ENCODE measurements at regions not wholly inside any gene's neighbourhood (a gene's known extent, or its start where the extent isn't known, plus 50 kb on each side); places are given as distances from the start of the nearest gene placed in this dataset.
A peak's percentile ranks its signal among the peaks of the same experiment; 100 is the strongest.

DNA sequence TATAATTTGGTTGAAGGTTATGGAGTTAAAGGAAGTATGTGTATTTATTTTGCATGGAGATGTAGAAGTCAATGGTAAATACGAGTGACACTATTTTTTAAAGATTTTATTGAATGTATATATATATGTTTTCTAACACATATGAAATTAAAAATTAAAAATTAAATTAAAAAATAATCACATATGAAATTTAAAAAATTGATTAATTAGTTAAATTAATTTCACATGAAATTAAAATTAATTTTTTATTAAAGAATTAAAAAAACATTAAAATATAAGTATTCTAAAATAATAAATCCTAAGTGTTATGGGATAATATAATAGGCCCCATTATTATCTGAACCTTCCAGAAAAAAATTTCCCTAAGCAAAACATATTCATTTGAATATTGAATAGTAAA, 1163.5 kb downstream of the ARAP2 start:
- no peak for DNase-seq

DNA sequence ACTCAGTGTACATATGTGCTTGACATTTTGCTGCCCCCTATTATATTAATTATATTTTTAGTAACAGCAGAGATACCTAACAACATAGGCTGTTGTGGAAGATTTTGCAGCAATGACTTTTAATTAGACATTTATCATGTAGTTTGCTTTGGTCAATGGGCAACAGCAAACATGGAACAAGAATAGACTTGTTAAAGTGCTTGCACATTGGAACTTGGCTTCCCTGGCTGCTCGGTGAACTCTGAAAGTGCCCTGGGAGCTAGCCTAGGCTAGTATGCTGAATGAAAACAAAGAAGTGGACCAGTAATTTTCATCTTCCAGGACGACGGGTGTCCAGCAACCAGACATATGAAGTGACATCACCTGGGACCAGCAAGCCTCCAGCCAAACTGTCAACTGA, 1157.1 kb downstream of the ARAP2 start:
- no peak for DNase-seq

GRCh38 chr4:35100932-35101331, 1143.4 kb downstream of the ARAP2 start:
- no peak for DNase-seq

DNA sequence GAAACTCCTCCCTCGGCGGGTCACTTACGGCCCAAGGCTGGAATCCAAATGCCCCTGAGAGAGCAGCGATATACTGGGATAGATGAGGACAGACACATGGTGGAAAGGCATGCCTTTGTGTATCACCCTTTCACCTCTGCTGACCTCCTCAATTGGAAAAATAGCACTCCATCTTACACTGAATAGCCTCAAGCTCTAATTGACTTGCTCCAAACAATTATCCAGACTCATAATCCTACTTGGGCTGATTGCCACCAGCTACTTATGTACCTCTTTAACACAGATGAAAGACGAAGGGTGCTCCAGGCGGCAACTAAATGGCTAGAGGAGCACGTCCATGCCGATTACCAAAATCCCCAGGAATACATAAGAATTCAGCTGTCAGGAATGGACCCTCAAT, 1142.2 kb downstream of the ARAP2 start:
- no peak for DNase-seq

GRCh38 chr4:35105486-35105885, 1138.8 kb downstream of the ARAP2 start:
- DNase-seq, result peak; percentile 100

GRCh38 chr4:35106091-35106734, 1138.1 kb downstream of the ARAP2 start:
- DNase-seq, result no peak

- no peak for DNase-seq
These were observed 1120.2 kb downstream of the ARAP2 start for GRCh38 chr4:35124106-35124505.

DNA sequence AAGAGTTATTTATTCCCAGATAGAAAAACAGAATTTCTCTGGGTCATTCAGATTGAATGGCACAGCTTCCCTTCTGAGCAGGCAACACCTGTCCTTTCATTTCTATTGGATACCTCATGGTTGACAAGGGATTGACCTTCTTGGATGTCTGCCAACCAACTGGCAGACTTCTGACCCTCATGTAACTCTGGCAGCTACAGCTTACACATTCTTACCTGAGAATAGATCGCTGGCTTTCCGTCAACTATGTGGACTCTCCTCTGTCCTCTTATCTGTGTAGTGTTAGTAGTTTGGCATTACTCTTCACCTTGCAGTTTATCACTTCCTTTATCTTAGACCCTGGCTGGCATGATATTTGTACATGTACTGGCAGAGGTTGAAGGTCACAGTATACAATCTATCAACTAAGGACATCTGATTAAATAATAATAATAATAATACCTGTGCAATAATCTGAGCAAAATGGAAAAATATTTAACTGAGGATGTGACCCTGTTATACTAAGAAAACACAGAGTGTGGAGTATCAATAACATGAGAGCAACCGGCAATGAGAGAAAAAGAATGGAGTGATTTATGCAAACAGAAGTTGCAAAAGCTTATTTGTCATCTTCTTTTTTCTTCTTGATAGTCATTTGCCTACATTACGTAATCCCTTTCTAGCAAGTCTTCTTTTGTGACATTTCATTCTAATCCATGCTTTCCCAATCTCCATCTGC, 1118.2 kb downstream of the ARAP2 start:
- no peak for DNase-seq

DNA sequence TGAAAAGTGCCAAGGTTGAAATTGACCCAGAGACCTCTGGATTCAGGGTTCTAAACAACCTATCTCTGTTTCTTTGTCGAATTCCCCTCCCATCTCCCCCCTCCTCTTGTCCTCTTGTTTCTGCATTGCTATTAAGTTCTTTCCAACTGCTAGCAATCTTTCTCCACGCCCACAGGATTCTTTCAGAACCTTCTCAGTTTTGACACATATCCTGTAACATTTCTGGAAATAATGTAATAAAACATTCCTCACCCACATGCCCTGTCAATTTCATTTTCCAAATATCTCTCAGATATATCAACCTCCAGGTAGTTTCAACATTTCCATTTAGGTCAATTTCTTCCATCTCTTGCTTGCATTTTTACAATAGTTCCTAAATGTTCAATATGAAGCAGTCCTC, 1105.9 kb downstream of the ARAP2 start:
- DNase-seq, result no peak

DNA sequence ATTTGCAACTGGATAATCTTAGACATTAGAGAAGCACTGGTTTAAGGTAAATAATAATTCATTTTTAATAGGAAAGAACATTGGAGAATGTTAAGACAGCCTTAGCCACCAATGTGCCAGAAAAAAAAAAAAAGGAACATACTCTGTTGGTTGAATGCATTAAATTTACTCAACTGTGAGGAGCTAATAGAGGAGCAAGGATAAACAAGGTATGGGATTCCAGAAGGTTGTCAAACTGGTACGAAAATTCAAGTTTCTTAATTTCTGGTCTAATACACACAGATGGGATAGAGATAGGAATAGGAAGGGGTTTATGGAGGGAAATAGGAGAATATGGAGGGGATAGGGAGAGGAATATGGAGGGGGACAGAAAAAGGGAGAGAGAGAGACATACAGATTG, 1096.6 kb downstream of the ARAP2 start:
- no peak for DNase-seq

DNA sequence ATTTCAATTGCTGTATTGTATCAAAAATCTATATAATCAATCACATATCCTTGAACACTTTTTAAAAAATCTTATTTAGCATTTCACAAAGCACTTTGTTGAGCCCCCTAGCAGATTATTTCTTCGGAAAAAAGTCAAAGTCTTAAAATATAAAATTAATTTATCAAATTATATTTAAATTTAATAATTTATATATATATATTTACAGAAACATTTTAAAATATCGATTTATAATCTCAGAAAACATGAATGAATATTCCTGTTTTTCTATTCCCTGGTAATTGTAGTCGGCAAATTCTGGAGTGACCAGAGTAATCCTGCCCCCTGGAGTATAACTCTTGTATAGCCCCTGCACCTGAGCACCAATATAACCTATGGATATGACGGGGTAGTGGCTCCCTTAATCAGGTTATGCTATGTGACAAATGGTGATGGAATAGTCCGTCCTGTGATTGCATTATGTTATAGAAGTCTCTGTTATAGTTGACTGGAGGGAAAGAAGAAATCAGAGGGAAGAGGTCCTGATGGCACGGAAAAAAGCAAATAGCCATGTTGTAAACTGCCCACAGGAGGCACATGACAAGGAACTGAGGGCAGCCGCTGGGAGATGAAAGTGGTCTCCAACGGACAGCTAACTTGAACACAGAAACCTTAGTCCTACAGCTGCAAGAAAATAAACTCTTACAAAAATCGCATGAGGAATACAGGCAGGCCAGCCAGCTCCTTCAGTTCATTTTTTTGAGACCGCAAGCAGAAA, 1092.3 kb downstream of the ARAP2 start:
- peak; percentile 31 for DNase-seq

DNA sequence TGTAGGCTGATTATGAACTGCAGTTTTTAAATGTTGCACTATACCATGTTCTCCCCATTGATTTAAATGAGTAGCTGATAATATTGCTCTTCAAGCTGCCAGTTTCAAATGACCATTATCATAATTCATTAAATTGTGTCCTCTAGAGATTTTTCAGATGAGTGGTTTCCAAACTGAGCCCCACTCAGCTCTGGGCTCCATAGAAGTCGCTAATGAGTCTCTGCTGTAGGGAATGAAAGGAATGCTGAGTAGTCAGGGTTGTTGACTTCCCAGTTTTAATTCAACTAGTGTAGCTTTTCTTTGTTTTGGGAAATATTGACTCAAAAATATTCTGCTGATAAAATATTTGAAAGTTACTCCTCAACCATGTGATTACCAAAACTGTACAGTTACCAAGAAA, 1081.1 kb downstream of the ARAP2 start:
- no peak for DNase-seq

- DNase-seq, result no peak
These were observed 1080.3 kb downstream of the ARAP2 start for GRCh38 chr4:35164063-35164462.

GRCh38 chr4:35166466-35166865, 1077.8 kb downstream of the ARAP2 start:
- no peak for DNase-seq

DNA sequence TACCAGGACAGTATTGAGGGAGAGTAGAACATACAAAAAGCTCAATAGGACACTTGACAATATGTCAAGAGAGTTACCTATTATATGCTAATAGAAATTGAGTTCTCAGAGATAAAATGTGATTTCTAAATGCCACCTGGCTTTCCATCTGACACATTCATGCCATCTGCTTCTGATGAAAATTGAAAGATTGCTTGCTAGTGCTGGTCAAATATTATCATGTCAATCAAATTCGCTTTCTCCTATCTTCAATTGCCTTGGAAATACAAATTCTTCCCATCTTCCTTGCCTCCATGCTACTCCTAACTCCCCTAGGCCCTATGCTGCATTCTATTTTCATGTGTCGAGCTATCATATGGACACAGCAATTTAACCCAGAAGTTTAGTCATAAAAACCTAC, 1076.9 kb downstream of the ARAP2 start:
- no peak for DNase-seq

DNA sequence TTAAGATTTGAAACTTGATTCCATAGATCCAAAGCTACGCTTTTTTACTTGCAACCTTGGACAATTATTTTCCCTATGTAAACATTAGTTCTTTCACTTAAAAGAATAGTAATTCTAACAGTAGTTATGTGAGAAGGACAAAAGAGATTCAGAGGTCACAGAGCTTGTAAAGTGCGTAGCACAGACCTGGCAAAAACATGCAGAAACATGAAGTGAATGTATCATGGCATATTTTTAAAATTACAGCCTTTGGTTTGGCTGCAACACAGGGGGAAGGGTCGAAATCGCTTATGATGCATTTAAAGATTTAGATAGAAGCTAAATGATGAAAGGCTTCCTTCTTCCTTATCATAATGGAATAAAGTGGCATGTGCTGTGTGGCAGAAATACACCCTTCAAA, 1068.8 kb downstream of the ARAP2 start:
- no peak for DNase-seq

- no peak for DNase-seq
These were observed 1068.4 kb downstream of the ARAP2 start for GRCh38 chr4:35175894-35176293.

- DNase-seq, result no peak
These were observed 1061.9 kb downstream of the ARAP2 start for GRCh38 chr4:35182451-35182850.

GRCh38 chr4:35189988-35190613, 1054.2 kb downstream of the ARAP2 start:
- DNase-seq, result no peak

- DNase-seq, result no peak
These were observed 1042.9 kb downstream of the ARAP2 start for GRCh38 chr4:35201403-35201802.

DNA sequence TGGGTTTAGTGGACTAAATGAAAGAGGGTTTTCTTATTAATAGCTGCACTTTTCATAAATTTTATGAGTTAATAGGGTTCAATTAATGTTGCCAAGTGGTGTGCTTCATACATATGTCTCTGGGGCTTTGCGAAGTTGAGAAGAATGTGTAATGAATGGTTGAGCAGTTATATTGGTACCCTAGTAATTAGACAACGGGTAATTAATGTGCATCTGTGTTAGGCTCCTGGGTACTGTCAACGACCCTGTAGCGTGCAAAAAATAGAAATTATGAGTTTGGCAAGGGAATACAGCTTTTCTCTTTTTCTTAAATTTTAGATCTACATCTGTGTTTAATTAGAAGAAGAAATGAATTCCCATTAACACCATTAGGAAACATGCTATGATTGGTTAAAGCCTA, 1027.7 kb downstream of the ARAP2 start:
- DNase-seq, result no peak

- no peak for DNase-seq
These were observed 1027.0 kb downstream of the ARAP2 start for GRCh38 chr4:35217331-35217730.

DNA sequence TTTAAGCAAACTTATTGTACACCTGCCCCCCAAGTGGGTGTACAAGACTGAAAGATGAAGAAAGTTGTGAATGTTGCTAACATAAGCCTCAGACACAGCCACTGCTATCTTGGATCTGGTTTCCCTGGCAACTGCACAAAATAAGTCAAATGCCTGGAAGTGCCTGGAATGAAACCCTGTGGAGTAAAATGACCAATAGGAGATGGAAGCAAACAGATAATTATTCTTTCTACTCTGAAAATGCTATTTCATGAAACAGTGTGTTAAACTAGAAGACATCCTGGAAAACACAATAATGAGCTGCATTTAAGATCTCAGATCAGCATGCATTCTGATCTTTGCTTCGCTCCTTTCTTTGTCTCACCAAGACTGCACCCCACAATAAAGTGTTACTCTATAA, 1016.0 kb downstream of the ARAP2 start:
- no peak for DNase-seq

DNA sequence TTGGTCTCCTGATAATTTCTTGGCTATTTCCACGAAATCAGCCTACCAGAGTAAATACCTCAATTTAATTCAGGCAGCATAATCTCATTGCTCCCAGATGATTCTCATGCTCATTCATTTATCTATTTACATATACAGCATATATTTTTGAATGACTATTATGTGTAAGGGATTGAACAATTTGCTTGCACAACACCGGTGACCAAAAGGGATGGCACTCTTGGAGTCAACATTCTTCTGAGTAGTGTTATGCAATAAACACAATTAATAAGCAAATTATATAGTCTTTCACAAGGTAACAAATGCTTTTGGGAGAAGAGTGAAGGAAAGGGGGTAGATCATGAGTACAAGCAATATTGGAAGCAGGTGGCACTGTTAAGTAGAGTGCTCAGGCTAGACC, 1015.3 kb downstream of the ARAP2 start:
- no peak for DNase-seq

Data from NCI-H187 treated with DMSO at 0.1 percent for 48 hours (cell line).